ENCODE measurements at regions not wholly inside any gene's neighbourhood (a gene's known extent, or its start where the extent isn't known, plus 50 kb on each side); places are given as distances from the start of the nearest gene placed in this dataset.
A peak's percentile ranks its signal among the peaks of the same experiment; 100 is the strongest.

DNA sequence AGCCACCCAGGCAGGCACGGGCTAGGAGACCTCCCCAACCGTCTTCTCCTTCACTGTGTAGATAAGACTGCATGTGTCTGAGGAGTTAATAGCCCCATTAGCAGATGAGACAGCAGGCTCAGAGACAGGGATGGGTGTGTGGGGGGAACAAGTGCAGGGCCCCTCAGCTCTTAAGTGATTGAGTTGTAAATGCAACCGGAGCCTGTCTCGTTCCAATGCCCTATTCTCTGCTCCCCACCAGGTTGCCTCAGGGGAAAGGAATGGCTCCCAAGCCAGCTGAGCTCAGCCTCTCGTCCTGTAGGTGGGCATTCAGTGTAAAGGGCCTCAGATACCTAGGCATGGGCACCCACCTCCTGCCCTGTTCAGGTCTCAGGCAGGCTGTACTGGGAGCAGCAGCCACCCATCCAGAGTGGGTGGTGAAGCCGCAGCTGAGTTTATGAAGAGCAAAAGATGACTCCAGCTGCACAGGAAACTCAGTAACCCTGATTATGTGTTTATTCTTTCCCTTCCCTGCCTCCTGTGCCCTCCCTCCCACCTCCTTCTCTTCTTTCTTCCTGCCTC, 87.3 kb downstream of the PJA1 start:
- DNase-seq (ENCODE audit: low read depth in 1 of 2, low spot score in 2 of 2) = no peak
- no peaks in the 10 kb centered on the region for H3K36me3 ChIP-seq
- no peaks in the 10 kb centered on the region for H3K4me1 ChIP-seq (replicated peaks)
- no peak overlapping the region for H3K27ac ChIP-seq
- no peaks in the 10 kb centered on the region for H3K9me3 ChIP-seq (replicated peaks)
- H3K4me3 ChIP-seq = no peak overlapping the region
- H3K27me3 ChIP-seq (replicated peaks) = no peaks in the 10 kb centered on the region

GRCh38 chrX:69076088-69076487, 89.2 kb downstream of the PJA1 start:
- no peaks in the 10 kb centered on the region for H3K27me3 ChIP-seq (replicated peaks)
- DNase-seq (ENCODE audit: low read depth in 1 of 2, low spot score in 2 of 2) = no peak
- H3K4me3 ChIP-seq = no peak overlapping the region
- no peaks in the 10 kb centered on the region for H3K9me3 ChIP-seq (replicated peaks)
- H3K27ac ChIP-seq = no peak overlapping the region
- H3K36me3 ChIP-seq = no peaks in the 10 kb centered on the region
- no peaks in the 10 kb centered on the region for H3K4me1 ChIP-seq (replicated peaks)

DNA sequence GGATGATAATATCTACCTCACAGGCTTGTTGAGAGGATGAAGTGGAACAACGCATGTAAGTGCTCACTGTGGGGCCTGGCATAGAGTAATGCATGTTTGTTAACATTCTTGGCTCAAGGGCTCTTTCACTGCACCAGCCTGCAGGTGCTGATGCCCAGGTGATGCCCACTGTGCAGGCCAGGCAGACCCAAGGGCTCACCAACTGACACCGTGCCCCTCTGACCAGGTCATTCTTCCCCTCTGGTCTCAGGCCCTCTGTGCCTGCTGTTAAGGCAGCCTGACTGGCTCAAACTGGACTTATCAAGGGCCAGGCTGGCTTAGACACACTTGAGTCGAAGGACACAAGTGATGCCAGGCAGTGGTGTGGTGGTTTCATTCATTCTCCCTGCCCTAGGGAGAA, 90.5 kb downstream of the PJA1 start:
- no peak for DNase-seq (ENCODE audit: low read depth in 1 of 2, low spot score in 2 of 2)
- Histone ChIP-seq H3K4me1 (replicated peaks) (no peaks in the 10 kb centered on the region), H3K4me3 (no peak overlapping the region), H3K36me3 (no peaks in the 10 kb centered on the region), H3K27me3 (replicated peaks) (no peaks in the 10 kb centered on the region), H3K9me3 (replicated peaks) (no peaks in the 10 kb centered on the region), H3K27ac (no peak overlapping the region)

DNA sequence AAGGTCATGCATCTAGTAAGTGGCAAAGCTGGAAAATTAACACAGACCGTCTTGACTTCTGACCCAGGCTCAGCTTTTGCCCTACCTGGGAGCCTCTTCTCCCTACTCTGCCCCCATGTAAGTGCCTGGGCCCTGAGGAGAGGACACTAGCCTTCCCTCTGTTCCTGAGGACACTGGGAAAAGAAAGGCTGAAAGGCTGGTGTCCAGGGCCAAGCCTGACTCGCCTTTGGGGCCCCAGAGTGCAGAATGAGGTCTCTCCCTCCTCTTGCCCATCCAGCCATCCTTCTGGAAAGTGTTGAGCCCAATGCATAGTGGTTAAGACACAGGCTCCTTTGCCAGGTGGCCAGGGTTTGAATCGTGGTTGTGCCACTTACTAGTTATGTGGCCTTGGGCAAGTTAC, 91.5 kb downstream of the PJA1 start:
- H3K4me1 ChIP-seq (replicated peaks) = no peaks in the 10 kb centered on the region
- DNase-seq (ENCODE audit: low read depth in 1 of 2, low spot score in 2 of 2) = no peak
- H3K27ac ChIP-seq = no peak overlapping the region

GRCh38 chrX:69073241-69073640, 92.0 kb downstream of the PJA1 start:
- Histone ChIP-seq H3K27me3 (replicated peaks) (no peaks in the 10 kb centered on the region), H3K9me3 (replicated peaks) (no peaks in the 10 kb centered on the region), H3K27ac (no peak overlapping the region), H3K4me1 (replicated peaks) (no peaks in the 10 kb centered on the region), H3K36me3 (no peaks in the 10 kb centered on the region), H3K4me3 (no peak overlapping the region)
- no peak for DNase-seq (ENCODE audit: low read depth in 1 of 2, low spot score in 2 of 2)

More for the DNA sequence above, 91.5 kb downstream of the PJA1 start:
- Histone ChIP-seq H3K36me3 (no peaks in the 10 kb centered on the region), H3K9me3 (replicated peaks) (no peaks in the 10 kb centered on the region), H3K4me3 (no peak overlapping the region), H3K27me3 (replicated peaks) (no peaks in the 10 kb centered on the region)

- no peak for DNase-seq (ENCODE audit: low read depth in 1 of 2, low spot score in 2 of 2)
- H3K36me3 ChIP-seq = no peaks in the 10 kb centered on the region
- H3K27ac ChIP-seq = no peak overlapping the region
- H3K4me3 ChIP-seq = no peak overlapping the region
- no peaks in the 10 kb centered on the region for H3K9me3 ChIP-seq (replicated peaks)
- H3K27me3 ChIP-seq (replicated peaks) = no peaks in the 10 kb centered on the region
- H3K4me1 ChIP-seq (replicated peaks) = no peaks in the 10 kb centered on the region
These were observed 92.7 kb downstream of the PJA1 start for GRCh38 chrX:69072486-69073006.

GRCh38 chrX:69070949-69071650, 94.2 kb downstream of the PJA1 start:
- H3K27ac ChIP-seq = no peak overlapping the region

DNA sequence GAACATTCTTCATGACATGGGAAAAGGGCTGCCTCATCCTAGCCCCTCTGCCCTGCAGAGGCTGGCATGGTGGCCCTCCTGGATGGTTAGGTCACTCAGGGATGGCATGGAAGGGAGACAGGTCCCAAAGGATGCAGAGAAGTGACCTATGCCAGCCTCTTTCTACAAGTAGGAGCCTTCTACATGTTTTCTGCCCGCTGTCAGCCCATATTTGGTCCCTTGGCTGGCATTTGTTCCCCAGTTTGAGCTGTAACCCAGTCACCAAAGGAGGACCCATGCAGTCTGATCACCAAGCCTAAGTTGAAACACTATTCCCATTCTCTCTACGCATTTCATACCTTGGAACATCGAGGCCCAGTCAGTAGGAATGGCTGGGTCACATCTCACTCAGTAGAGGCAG, 95.4 kb downstream of the PJA1 start:
- H3K36me3 ChIP-seq = no peaks in the 10 kb centered on the region
- H3K9me3 ChIP-seq (replicated peaks) = no peaks in the 10 kb centered on the region
- no peaks in the 10 kb centered on the region for H3K27me3 ChIP-seq (replicated peaks)
- no peak for DNase-seq (ENCODE audit: low read depth in 1 of 2, low spot score in 2 of 2)
- no peaks in the 10 kb centered on the region for H3K4me1 ChIP-seq (replicated peaks)
- H3K27ac ChIP-seq = no peak overlapping the region
- H3K4me3 ChIP-seq = no peak overlapping the region

More at GRCh38 chrX:69070949-69071650, 94.2 kb downstream of the PJA1 start:
- DNase-seq (ENCODE audit: low read depth in 1 of 2, low spot score in 2 of 2) = no peak
- no peaks in the 10 kb centered on the region for H3K9me3 ChIP-seq (replicated peaks)
- no peaks in the 10 kb centered on the region for H3K27me3 ChIP-seq (replicated peaks)
- H3K4me3 ChIP-seq = no peak overlapping the region
- H3K36me3 ChIP-seq = no peaks in the 10 kb centered on the region
- no peaks in the 10 kb centered on the region for H3K4me1 ChIP-seq (replicated peaks)

- DNase-seq (ENCODE audit: low read depth in 1 of 2, low spot score in 2 of 2) = no peak
- H3K27ac ChIP-seq = no peak overlapping the region
- no peaks in the 10 kb centered on the region for H3K27me3 ChIP-seq (replicated peaks)
- H3K4me1 ChIP-seq (replicated peaks) = no peaks in the 10 kb centered on the region
- no peaks in the 10 kb centered on the region for H3K36me3 ChIP-seq
- H3K4me3 ChIP-seq = no peak overlapping the region
- no peaks in the 10 kb centered on the region for H3K9me3 ChIP-seq (replicated peaks)
These were observed 96.2 kb downstream of the PJA1 start for GRCh38 chrX:69069086-69069445.

DNA sequence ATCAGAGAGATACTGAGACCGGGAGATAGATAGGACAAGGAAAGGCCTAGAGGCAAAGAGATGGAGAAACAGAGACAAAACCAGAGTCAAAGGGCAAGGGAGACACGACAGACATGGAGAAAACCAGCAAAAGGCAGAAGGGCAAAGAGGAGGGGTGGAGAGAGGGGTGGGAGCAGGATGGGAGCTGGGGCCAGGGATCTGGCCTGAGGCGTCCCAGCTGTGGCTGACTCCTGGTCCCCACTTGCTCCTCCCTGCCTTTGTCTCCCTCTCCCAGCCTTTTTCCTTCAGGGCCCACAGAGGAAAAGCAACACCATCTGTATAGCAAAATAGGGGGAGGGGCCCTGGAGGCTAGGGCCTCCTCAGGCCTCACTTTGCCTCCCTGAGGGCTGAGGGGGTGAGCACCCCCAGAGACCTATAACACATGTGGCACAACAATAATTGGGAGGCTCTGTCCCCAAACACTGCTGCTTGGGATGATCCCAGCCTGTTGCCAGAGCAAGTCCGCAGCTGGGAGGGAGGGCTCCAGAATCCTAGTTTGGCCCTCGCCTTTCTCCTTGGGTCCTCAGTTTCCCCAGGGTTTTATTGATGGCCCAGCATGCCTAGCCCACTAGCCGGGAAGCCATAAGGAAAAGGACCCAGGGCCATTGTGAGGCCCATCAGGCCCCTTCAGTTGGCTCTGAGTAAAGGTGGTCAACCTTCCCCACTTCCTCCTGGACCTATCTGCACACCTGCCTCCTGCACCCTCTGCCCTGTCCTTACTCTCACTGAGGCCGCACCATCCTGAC, 96.8 kb downstream of the PJA1 start:
- no peaks in the 10 kb centered on the region for H3K9me3 ChIP-seq (replicated peaks)
- no peak overlapping the region for H3K27ac ChIP-seq
- H3K27me3 ChIP-seq (replicated peaks) = no peaks in the 10 kb centered on the region
- peak in 1 of 2 experiments; percentile 14 for DNase-seq (ENCODE audit: low read depth in 1 of 2, low spot score in 2 of 2)
- H3K4me3 ChIP-seq = no peak overlapping the region
- H3K4me1 ChIP-seq (replicated peaks) = no peaks in the 10 kb centered on the region
- no peaks in the 10 kb centered on the region for H3K36me3 ChIP-seq

GRCh38 chrX:69067841-69068240, 97.4 kb downstream of the PJA1 start:
- Histone ChIP-seq H3K27ac (no peak overlapping the region), H3K4me3 (no peak overlapping the region), H3K4me1 (replicated peaks) (no peaks in the 10 kb centered on the region), H3K9me3 (replicated peaks) (no peaks in the 10 kb centered on the region), H3K36me3 (no peaks in the 10 kb centered on the region), H3K27me3 (replicated peaks) (no peaks in the 10 kb centered on the region)
- peak in 1 of 2 experiments; percentile 5 for DNase-seq (ENCODE audit: low read depth in 1 of 2, low spot score in 2 of 2)

GRCh38 chrX:69066966-69067525, 98.2 kb downstream of the PJA1 start:
- H3K9me3 ChIP-seq (replicated peaks) = no peaks in the 10 kb centered on the region
- peak in 1 of 2 experiments; percentile 8 for DNase-seq (ENCODE audit: low read depth in 1 of 2, low spot score in 2 of 2)
- H3K4me1 ChIP-seq (replicated peaks) = no peaks in the 10 kb centered on the region
- no peak overlapping the region for H3K4me3 ChIP-seq
- no peaks in the 10 kb centered on the region for H3K27me3 ChIP-seq (replicated peaks)
- H3K27ac ChIP-seq = no peak overlapping the region
- H3K36me3 ChIP-seq = no peaks in the 10 kb centered on the region

DNA sequence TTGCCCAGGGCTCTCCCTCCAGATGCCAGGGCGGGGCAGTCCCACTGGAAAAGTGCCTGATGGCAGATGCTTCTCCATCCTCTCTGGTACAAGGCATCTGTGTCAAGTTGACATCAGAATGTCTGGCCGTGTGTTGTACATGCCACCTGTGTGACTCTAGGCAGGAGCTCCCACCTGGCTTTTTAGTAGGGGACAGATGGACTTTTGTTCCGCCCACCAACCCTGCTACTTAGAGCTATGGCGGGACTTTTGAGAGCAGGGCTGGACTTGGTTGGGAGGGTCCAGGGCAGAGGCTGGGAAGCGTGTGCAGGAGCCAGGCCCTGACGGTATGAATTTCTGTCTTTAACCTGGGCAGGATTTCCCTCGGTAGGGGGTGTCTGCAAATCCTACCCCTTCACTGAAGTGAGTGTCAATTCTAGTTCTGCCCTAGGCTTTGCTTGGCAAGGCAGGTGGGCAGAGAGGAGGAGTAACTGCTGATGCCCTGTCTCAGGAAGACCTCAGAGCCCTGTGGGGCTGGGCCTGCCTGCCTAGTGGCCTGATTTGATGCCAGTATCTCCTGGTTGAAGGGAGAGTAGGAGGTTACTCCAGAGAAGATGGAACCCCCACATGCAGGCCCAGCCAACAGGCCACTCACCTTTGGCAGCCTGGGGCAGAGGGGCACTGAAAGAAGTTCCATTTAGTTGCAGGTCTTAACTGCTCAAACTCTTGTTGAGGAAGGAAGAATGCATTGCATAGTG, 99.1 kb downstream of the PJA1 start:
- H3K4me3 ChIP-seq = no peak overlapping the region
- H3K9me3 ChIP-seq (replicated peaks) = no peaks in the 10 kb centered on the region
- H3K27ac ChIP-seq = no peak overlapping the region
- no peaks in the 10 kb centered on the region for H3K27me3 ChIP-seq (replicated peaks)
- DNase-seq (ENCODE audit: low read depth in 1 of 2, low spot score in 2 of 2) = peak in 1 of 2 experiments; percentile 9
- no peaks in the 10 kb centered on the region for H3K4me1 ChIP-seq (replicated peaks)
- H3K36me3 ChIP-seq = no peaks in the 10 kb centered on the region

Data from SJSA1 (cell line).